ENCODE measurements at regions not wholly inside any gene's neighbourhood (a gene's known extent, or its start where the extent isn't known, plus 50 kb on each side); places are given as distances from the start of the nearest gene placed in this dataset.

DNA sequence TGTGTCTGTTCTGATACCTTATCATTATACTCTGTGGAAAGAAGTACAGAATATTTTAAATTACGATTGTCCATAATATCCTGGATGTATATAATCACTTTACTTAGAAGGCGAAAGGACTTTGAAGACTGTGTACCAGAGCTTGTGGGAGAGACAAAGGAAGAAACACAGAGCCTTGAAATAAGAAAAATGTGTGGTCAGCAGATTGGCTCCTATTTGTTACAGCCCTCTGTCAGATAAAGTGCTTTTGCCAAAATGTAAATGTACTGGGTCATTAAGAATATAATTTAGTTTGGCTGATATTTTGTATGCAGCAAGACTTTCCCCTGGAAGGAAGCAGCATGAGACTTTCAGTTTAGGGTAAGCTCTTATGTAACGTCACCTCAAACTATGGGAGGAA is 443.1 kb downstream of the CCDC85A start:
- no peaks in the 10 kb centered on the region for H3K27me3 ChIP-seq (replicated peaks; ENCODE audit: insufficient read depth, low read length)
- no peaks in the 10 kb centered on the region for H3K9me2 ChIP-seq (replicated peaks; ENCODE audit: insufficient read depth, low read length)
- H4K20me1 ChIP-seq (ENCODE audit: insufficient read depth, low read length) = no peaks in the 10 kb centered on the region
- no peak overlapping the region for H3K4me3 ChIP-seq (ENCODE audit: low read length)
- H2AFZ ChIP-seq (ENCODE audit: low read length) = no peak overlapping the region
- no peak overlapping the region for H3K27ac ChIP-seq (ENCODE audit: low read length)
- H3K36me3 ChIP-seq (replicated peaks; ENCODE audit: insufficient read depth, low read length) = no peaks in the 10 kb centered on the region
- no peaks in the 10 kb centered on the region for H3K9me3 ChIP-seq (replicated peaks; ENCODE audit: insufficient read depth, low read length)
- no peak overlapping the region for H3K4me2 ChIP-seq (ENCODE audit: low read depth, low read length)
- no peak for DNase-seq
- no peaks in the 10 kb centered on the region for H3K79me2 ChIP-seq (ENCODE audit: low read length)
- no peak overlapping the region for H3K9ac ChIP-seq (ENCODE audit: low read length)
- no peaks in the 10 kb centered on the region for H3F3A ChIP-seq (ENCODE audit: insufficient read depth, low read length)
- TF ChIP-seq EZH2phosphoT487 (IDR thresholded peaks at IDR 0.05; ENCODE audit: low read length) = no peak
- no peak for TF ChIP-seq EZH2 (optimal IDR thresholded peaks at IDR 0.05; ENCODE audit: low read depth, low read length)
- TF ChIP-seq CTCF (IDR thresholded peaks at IDR 0.05; ENCODE audit: low read length) = no peak
- no peaks in the 10 kb centered on the region for H3K4me1 ChIP-seq (ENCODE audit: low read length)

DNA sequence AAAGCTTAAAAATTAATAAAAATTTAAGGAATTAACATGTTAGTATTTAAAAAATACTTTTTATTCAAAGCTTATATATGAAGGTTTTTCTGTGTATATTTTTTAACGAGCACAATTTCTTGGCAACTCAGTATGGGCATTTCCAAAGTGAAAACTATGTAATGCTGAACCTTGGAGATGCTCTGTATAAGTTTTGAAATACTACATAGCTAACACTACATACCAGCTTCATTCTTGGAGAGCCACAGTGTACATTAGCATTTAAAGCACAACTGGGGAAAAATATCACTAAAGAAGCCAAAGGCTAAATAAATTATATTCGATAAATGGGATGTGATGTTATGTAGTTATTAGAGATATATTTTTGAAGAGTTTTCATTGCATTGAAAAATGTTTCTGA is 446.5 kb downstream of the CCDC85A start:
- H2AFZ ChIP-seq (ENCODE audit: low read length) = no peak overlapping the region
- H3K9me2 ChIP-seq (replicated peaks; ENCODE audit: insufficient read depth, low read length) = no peaks in the 10 kb centered on the region
- no peaks in the 10 kb centered on the region for H3K36me3 ChIP-seq (replicated peaks; ENCODE audit: insufficient read depth, low read length)

GRCh38 chr2:56647997-56648396 is 464.2 kb downstream of the CCDC85A start:
- Histone ChIP-seq H3F3A (ENCODE audit: insufficient read depth, low read length) (no peaks in the 10 kb centered on the region), H3K36me3 (replicated peaks; ENCODE audit: insufficient read depth, low read length) (no peaks in the 10 kb centered on the region), H3K27ac (ENCODE audit: low read length) (no peak overlapping the region), H3K9ac (ENCODE audit: low read length) (no peak overlapping the region), H3K4me2 (ENCODE audit: low read depth, low read length) (no peak overlapping the region), H3K27me3 (replicated peaks; ENCODE audit: insufficient read depth, low read length) (no peaks in the 10 kb centered on the region), H4K20me1 (ENCODE audit: insufficient read depth, low read length) (no peaks in the 10 kb centered on the region), H3K4me1 (ENCODE audit: low read length) (no peaks in the 10 kb centered on the region), H3K4me3 (ENCODE audit: low read length) (no peak overlapping the region), H2AFZ (ENCODE audit: low read length) (no peak overlapping the region), H3K9me3 (replicated peaks; ENCODE audit: insufficient read depth, low read length) (no peaks in the 10 kb centered on the region), H3K79me2 (ENCODE audit: low read length) (no peaks in the 10 kb centered on the region), H3K9me2 (replicated peaks; ENCODE audit: insufficient read depth, low read length) (no peaks in the 10 kb centered on the region)
- no peak for DNase-seq
- TF ChIP-seq EZH2 (optimal IDR thresholded peaks at IDR 0.05; ENCODE audit: low read depth, low read length) (no peak), EZH2phosphoT487 (IDR thresholded peaks at IDR 0.05; ENCODE audit: low read length) (no peak), CTCF (IDR thresholded peaks at IDR 0.05; ENCODE audit: low read length) (no peak)

More for the DNA sequence above, 446.5 kb downstream of the CCDC85A start:
- no peak overlapping the region for H3K27ac ChIP-seq (ENCODE audit: low read length)
- no peak for DNase-seq
- H3K9me3 ChIP-seq (replicated peaks; ENCODE audit: insufficient read depth, low read length) = no peaks in the 10 kb centered on the region
- no peaks in the 10 kb centered on the region for H3K4me1 ChIP-seq (ENCODE audit: low read length)
- H3K4me2 ChIP-seq (ENCODE audit: low read depth, low read length) = no peak overlapping the region
- H3K4me3 ChIP-seq (ENCODE audit: low read length) = no peak overlapping the region
- H4K20me1 ChIP-seq (ENCODE audit: insufficient read depth, low read length) = no peaks in the 10 kb centered on the region
- H3K9ac ChIP-seq (ENCODE audit: low read length) = no peak overlapping the region
- no peak for TF ChIP-seq EZH2phosphoT487 (IDR thresholded peaks at IDR 0.05; ENCODE audit: low read length)
- TF ChIP-seq EZH2 (optimal IDR thresholded peaks at IDR 0.05; ENCODE audit: low read depth, low read length) = no peak
- TF ChIP-seq CTCF (IDR thresholded peaks at IDR 0.05; ENCODE audit: low read length) = no peak
- no peaks in the 10 kb centered on the region for H3K27me3 ChIP-seq (replicated peaks; ENCODE audit: insufficient read depth, low read length)
- H3F3A ChIP-seq (ENCODE audit: insufficient read depth, low read length) = no peaks in the 10 kb centered on the region
- no peaks in the 10 kb centered on the region for H3K79me2 ChIP-seq (ENCODE audit: low read length)
